Activated T-cell treated with anti-CD3 and anti-CD28 coated beads for 4 hours (primary cell): ENCODE measurements at regions not wholly inside any gene's neighbourhood (a gene's known extent, or its start where the extent isn't known, plus 50 kb on each side); places are given as distances from the start of the nearest gene placed in this dataset.

Source experiments
- DNase-seq: peaks from one replicate; pipeline ENCODE4 v3.0.0-alpha.2; 2020

- DNase-seq = no peak
Measured at GRCh38 chr3:23748398-23749110, 57.2 kb upstream of the UBE2E1 start.

- DNase-seq = no peak
Measured at GRCh38 chr3:23749609-23750008, 56.1 kb upstream of the UBE2E1 start.

DNA sequence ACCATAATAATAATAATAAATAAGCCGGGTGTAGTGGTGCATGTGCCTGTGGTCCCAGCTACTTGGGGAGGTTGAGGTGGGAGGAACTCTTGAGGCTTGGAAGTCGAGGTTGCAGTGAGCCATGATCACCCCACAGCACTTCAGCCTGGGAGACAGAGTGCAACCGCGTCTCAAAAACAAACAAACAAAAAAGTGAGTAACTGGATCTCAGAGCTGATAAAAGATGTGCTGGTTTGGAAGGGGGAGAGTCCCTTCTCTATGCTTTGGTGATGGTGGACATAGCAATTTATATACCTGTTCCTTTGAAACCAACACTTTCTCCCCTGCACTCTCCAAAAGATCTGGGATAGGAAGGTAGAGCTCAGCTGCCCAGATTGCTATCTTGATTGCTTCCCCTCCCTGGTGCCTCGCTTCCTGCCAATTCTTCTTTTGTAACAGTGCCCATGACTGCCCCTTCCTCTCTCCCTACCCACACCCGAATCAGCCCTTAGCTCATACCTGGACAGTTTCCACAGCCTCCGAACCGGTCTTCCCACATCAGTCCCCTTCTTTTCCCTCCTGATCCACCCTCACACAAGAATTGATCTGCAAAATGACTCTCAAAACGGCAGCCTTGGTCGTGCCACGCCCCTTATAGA, 55.1 kb upstream of the UBE2E1 start:
- DNase-seq = no peak

GRCh38 chr3:23751212-23751723, 54.5 kb upstream of the UBE2E1 start:
- no peak for DNase-seq

DNA sequence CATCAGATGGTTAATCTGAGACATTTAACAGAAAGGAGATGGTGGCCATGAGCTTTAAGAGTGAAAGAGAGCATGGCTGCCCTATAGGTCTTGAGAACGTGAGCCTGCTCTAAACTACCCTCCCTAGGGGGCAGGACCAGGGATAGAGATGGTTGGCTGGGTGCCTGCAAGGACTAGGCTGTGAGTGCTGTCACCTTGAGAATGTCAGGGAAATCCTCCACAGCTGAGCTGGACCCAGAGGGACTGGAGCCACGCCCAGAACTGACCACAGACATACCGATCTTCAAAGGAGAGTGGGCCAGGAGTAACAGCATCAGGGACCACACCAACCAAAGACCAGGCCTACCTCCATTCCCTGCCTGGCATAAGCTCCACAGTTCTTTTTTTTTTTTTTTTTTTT, 53.6 kb upstream of the UBE2E1 start:
- no peak for DNase-seq

DNA sequence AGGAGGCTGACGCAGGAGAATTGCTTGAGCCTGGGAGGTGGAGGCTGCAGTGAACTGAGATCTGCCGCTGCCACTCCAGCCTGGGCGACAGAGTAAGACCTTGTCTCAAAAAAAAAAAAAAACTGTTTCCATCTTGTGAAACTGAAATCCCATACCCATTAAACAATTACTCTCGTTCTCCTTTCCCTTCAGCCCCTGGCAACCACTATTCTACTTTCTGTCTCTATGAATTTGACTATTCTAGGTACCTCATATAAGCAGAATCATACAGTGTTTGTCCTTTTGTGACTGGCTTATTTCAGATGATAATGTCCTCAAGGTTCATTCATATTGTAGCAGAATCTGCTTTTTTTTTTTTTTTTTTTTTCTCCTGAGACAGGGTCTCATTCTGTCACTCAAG, 51.5 kb upstream of the UBE2E1 start:
- no peak for DNase-seq
